Hematopoietic multipotent progenitor cell treated with erythropoietin and hydrocortisone succinate and interleukin-3 and kit ligand, for 6 days (in vitro differentiated cells): ENCODE measurements at regions not wholly inside any gene's neighbourhood (a gene's known extent, or its start where the extent isn't known, plus 50 kb on each side); places are given as distances from the start of the nearest gene placed in this dataset.

ENCODE experiments used
- DNase-seq: peaks from one replicate; pipeline ENCODE4 v3.0.0-alpha.2; 2015

- DNase-seq = no peak
Observed at GRCh38 chr21:35682904-35683549, 377.3 kb downstream of the SETD4 start.

GRCh38 chr21:35681946-35682345, 378.4 kb downstream of the SETD4 start:
- no peak for DNase-seq

- DNase-seq = no peak
Observed at GRCh38 chr21:35679076-35679475, 381.2 kb downstream of the SETD4 start.

- no peak for DNase-seq
Observed at GRCh38 chr21:35678393-35678792, 381.9 kb downstream of the SETD4 start.

- no peak for DNase-seq
Observed at GRCh38 chr21:35677298-35677841, 383.0 kb downstream of the SETD4 start.

- no peak for DNase-seq
Observed at GRCh38 chr21:35674895-35675470, 385.3 kb downstream of the SETD4 start.

GRCh38 chr21:35674091-35674671, 386.1 kb downstream of the SETD4 start:
- no peak for DNase-seq

GRCh38 chr21:35672313-35672712, 388.0 kb downstream of the SETD4 start:
- no peak for DNase-seq

- DNase-seq = no peak
Observed at GRCh38 chr21:35664683-35665082, 395.6 kb downstream of the SETD4 start.

- no peak for DNase-seq
Observed at GRCh38 chr21:35663856-35664606, 396.3 kb downstream of the SETD4 start.

- peak; percentile 31 for DNase-seq
Observed at GRCh38 chr21:35658242-35658641, 402.1 kb downstream of the SETD4 start.

- no peak for DNase-seq
Observed at GRCh38 chr21:35652872-35653271, 407.5 kb downstream of the SETD4 start.

GRCh38 chr21:35652196-35652595, 408.1 kb downstream of the SETD4 start:
- no peak for DNase-seq

GRCh38 chr21:35651196-35651595, 409.1 kb downstream of the SETD4 start:
- no peak for DNase-seq

GRCh38 chr21:35649186-35649585, 411.1 kb downstream of the SETD4 start:
- no peak for DNase-seq

- DNase-seq = no peak
Observed at GRCh38 chr21:35648512-35648911, 411.8 kb downstream of the SETD4 start.

- no peak for DNase-seq
Observed at GRCh38 chr21:35646606-35647005, 413.7 kb downstream of the SETD4 start.

GRCh38 chr21:35645991-35646390, 414.3 kb downstream of the SETD4 start:
- DNase-seq = no peak

GRCh38 chr21:35644523-35644922, 415.8 kb downstream of the SETD4 start:
- DNase-seq = no peak

GRCh38 chr21:35643176-35643575, 417.1 kb downstream of the SETD4 start:
- no peak for DNase-seq

- DNase-seq = no peak
Observed at GRCh38 chr21:35641271-35642016, 418.9 kb downstream of the SETD4 start.

GRCh38 chr21:35637431-35637830, 422.9 kb downstream of the SETD4 start:
- no peak for DNase-seq

- DNase-seq = no peak
Observed at GRCh38 chr21:35635994-35636393, 424.3 kb downstream of the SETD4 start.
